ENCODE measurements at regions not wholly inside any gene's neighbourhood (a gene's known extent, or its start where the extent isn't known, plus 50 kb on each side); places are given as distances from the start of the nearest gene placed in this dataset.

DNA sequence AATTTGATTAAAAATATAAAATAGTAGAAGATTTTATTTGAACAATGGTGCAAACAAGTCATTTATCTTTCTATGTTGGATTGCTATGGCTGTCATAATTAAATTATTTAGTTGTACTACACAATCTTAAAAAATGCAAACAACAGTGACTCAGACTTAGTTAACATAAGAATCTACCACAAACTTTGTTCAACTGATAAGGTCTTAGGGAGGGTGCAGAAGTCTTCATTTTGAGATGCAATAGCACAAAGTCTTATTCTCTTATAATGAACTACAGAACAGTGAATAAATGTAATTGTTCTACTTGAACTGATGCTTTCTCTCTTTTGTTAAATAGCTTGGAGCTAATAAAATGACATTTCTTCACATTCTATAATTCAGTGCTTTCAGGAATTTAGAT, 482.8 kb upstream of the NAALADL2 start:
- H3K27me3 Mint-ChIP-seq (ENCODE audit: insufficient read depth), result no peaks in the 10 kb centered on the region
- DNase-seq, result peak; percentile 6
- no peaks in the 10 kb centered on the region for H3K9me3 Mint-ChIP-seq
- no peaks in the 10 kb centered on the region for H3K36me3 Mint-ChIP-seq (ENCODE audit: low read depth)
- H3K4me3 Mint-ChIP-seq, result no peak overlapping the region
- H3K27ac Mint-ChIP-seq, result no peak overlapping the region
- TF ChIP-seq, protein P1, sequence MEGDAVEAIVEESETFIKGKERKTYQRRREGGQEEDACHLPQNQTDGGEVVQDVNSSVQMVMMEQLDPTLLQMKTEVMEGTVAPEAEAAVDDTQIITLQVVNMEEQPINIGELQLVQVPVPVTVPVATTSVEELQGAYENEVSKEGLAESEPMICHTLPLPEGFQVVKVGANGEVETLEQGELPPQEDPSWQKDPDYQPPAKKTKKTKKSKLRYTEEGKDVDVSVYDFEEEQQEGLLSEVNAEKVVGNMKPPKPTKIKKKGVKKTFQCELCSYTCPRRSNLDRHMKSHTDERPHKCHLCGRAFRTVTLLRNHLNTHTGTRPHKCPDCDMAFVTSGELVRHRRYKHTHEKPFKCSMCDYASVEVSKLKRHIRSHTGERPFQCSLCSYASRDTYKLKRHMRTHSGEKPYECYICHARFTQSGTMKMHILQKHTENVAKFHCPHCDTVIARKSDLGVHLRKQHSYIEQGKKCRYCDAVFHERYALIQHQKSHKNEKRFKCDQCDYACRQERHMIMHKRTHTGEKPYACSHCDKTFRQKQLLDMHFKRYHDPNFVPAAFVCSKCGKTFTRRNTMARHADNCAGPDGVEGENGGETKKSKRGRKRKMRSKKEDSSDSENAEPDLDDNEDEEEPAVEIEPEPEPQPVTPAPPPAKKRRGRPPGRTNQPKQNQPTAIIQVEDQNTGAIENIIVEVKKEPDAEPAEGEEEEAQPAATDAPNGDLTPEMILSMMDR (IDR thresholded peaks at IDR 0.05), result no peak
- peaks cover 15% of the 10 kb centered on the region for H3K4me1 Mint-ChIP-seq (ENCODE audit: low read depth)

GRCh38 chr3:174377096-174377495, 482.0 kb upstream of the NAALADL2 start:
- TF ChIP-seq, protein P1 (IDR thresholded peaks at IDR 0.05), result no peak
- no peak overlapping the region for H3K27ac Mint-ChIP-seq
- no peaks in the 10 kb centered on the region for H3K27me3 Mint-ChIP-seq (ENCODE audit: insufficient read depth)
- peaks cover 15% of the 10 kb centered on the region for H3K4me1 Mint-ChIP-seq (ENCODE audit: low read depth)
- no peak overlapping the region for H3K4me3 Mint-ChIP-seq
- no peaks in the 10 kb centered on the region for H3K36me3 Mint-ChIP-seq (ENCODE audit: low read depth)
- DNase-seq, result no peak
- no peaks in the 10 kb centered on the region for H3K9me3 Mint-ChIP-seq

DNA sequence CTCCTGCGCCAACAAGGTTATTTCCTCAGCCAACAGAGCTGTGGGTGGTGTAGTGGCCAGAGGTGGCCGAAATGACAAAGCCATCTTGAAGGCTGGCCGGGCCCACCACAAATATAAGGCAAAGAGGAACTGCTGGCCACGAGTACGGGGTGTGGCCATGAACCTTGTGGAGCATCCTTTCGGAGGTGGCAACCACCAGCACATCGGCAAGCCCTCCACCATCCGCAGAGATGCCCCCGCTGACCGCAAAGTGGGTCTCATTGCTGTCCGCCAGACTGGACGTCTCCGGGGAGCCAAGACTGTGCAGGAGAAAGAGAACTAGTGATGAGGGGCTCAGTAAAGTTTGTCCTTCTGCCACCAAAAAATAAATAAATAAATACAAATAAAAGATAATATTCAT, 481.4 kb upstream of the NAALADL2 start:
- Mint-ChIP-seq H3K4me3 (no peak overlapping the region), H3K4me1 (ENCODE audit: low read depth) (peaks cover 15% of the 10 kb centered on the region), H3K9me3 (no peaks in the 10 kb centered on the region), H3K36me3 (ENCODE audit: low read depth) (no peaks in the 10 kb centered on the region), H3K27ac (no peak overlapping the region), H3K27me3 (ENCODE audit: insufficient read depth) (no peaks in the 10 kb centered on the region)
- TF ChIP-seq, protein P1 (IDR thresholded peaks at IDR 0.05), result no peak
- DNase-seq, result no peak

- peaks cover 6% of the 10 kb centered on the region for H3K36me3 Mint-ChIP-seq (ENCODE audit: low read depth)
- peaks cover 2% of the 10 kb centered on the region; the same call in 1 of the 2 replicates for H3K4me1 Mint-ChIP-seq (ENCODE audit: low read depth)
- no peak overlapping the region for H3K4me3 Mint-ChIP-seq
- H3K27ac Mint-ChIP-seq, result no peak overlapping the region
- H3K27me3 Mint-ChIP-seq (ENCODE audit: insufficient read depth), result no peaks in the 10 kb centered on the region
- TF ChIP-seq, protein P1 (IDR thresholded peaks at IDR 0.05), result no peak
- DNase-seq, result no peak
- H3K9me3 Mint-ChIP-seq, result peaks cover 5% of the 10 kb centered on the region
Observed at GRCh38 chr3:174382878-174383277, 476.3 kb upstream of the NAALADL2 start.

DNA sequence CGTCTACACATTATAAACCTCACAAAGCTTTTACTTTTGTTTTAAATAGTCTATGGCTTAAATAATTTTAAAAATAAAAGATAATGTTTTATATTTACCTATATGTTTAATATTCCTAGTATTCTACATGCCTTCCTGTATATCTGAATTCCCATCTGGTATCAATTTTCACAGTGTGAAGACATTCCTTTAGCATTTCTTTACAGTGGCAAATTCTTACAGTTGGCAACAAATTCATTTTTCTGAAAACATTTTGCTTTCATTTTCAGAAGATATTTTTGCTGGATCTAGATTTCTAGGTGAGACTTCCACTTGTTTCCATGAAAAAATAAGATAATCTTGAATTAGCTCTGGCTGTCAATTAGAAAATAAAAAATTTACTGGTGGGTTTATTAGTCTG, 471.4 kb upstream of the NAALADL2 start:
- H3K36me3 Mint-ChIP-seq (ENCODE audit: low read depth), result peaks cover 23% of the 10 kb centered on the region
- no peak for DNase-seq
- H3K4me1 Mint-ChIP-seq (ENCODE audit: low read depth), result peaks cover 6% of the 10 kb centered on the region; the same call in 1 of the 2 replicates
- TF ChIP-seq, protein P1 (IDR thresholded peaks at IDR 0.05), result no peak
- H3K27ac Mint-ChIP-seq, result no peak overlapping the region
- peaks cover 5% of the 10 kb centered on the region for H3K9me3 Mint-ChIP-seq
- H3K27me3 Mint-ChIP-seq (ENCODE audit: insufficient read depth), result no peaks in the 10 kb centered on the region
- H3K4me3 Mint-ChIP-seq, result no peak overlapping the region

DNA sequence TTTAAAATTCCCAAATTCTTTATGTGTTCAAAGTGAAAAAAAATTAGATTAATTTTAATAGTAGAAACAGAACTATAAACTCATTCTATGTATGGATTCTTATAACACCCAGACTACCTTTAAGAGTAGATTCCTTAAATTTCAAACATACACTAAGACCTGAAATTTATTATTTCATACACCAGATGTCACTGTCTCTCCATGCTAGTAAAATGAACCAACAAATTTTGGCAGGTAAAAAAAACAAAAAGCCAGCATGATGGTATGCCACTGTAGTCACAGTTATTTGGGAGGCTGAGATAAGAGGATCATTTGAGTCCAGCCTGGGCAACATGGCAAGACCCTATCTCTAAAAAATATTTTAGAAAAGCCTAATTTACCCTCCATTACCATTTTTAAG, 461.3 kb upstream of the NAALADL2 start:
- DNase-seq, result peak; percentile 16
- Mint-ChIP-seq H3K4me1 (ENCODE audit: low read depth) (peaks cover 28% of the 10 kb centered on the region), H3K27ac (no peak overlapping the region), H3K9me3 (no peaks in the 10 kb centered on the region), H3K36me3 (ENCODE audit: low read depth) (no peaks in the 10 kb centered on the region), H3K4me3 (no peak overlapping the region), H3K27me3 (ENCODE audit: insufficient read depth) (no peaks in the 10 kb centered on the region)
- TF ChIP-seq, protein P1 (IDR thresholded peaks at IDR 0.05), result peak; percentile 77
